ENCODE measurements at regions not wholly inside any gene's neighbourhood (a gene's known extent, or its start where the extent isn't known, plus 50 kb on each side); places are given as distances from the start of the nearest gene placed in this dataset.

DNA sequence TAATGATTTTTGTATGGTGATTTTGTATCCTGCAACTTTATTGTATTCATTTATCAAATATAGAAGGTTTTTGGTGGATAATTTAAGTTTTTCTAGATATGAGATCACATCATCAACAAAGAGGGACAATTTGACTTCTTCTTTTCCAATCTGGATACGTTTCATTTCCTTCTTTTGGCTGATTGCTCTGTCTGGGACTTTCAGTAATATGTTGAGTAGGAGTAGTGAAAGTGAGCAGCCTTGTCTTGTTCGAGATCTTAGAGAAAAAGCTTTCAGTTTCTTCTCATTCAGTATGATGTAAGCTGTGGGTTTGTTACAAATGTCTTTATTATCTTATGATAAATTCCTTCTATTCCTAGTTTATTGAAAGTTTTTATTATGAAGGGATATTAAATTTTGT lies 352.0 kb upstream of the DACH1 start:
- TF ChIP-seq, protein P1, sequence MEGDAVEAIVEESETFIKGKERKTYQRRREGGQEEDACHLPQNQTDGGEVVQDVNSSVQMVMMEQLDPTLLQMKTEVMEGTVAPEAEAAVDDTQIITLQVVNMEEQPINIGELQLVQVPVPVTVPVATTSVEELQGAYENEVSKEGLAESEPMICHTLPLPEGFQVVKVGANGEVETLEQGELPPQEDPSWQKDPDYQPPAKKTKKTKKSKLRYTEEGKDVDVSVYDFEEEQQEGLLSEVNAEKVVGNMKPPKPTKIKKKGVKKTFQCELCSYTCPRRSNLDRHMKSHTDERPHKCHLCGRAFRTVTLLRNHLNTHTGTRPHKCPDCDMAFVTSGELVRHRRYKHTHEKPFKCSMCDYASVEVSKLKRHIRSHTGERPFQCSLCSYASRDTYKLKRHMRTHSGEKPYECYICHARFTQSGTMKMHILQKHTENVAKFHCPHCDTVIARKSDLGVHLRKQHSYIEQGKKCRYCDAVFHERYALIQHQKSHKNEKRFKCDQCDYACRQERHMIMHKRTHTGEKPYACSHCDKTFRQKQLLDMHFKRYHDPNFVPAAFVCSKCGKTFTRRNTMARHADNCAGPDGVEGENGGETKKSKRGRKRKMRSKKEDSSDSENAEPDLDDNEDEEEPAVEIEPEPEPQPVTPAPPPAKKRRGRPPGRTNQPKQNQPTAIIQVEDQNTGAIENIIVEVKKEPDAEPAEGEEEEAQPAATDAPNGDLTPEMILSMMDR (conservative IDR thresholded peaks at IDR 0.05; ENCODE audit: low read depth, low read length) = no peak
- no peak for TF ChIP-seq EZH2 (IDR thresholded peaks at IDR 0.05; ENCODE audit: borderline replicate concordance, low read depth, low read length, poor library complexity, severe bottlenecking)
